GM18507 (cell line): ENCODE measurements at regions not wholly inside any gene's neighbourhood (a gene's known extent, or its start where the extent isn't known, plus 50 kb on each side); places are given as distances from the start of the nearest gene placed in this dataset.
"Not testable (repeated sequence)": the region's sequence is repeated elsewhere in the genome, so short reads cannot be mapped to it uniquely, and the experiment has no call there.

ENCODE experiments used
- DNase-seq: peaks from one replicate; pipeline ENCODE4 v3.0.0; 2011; ENCODE audit warnings: low read depth; ENCODE audit not compliant: insufficient read length; ENCODE audit errors: extremely low spot score
- FAIRE-seq: peaks from 2 replicates; lab custom pipeline; 2011; peaks lifted over from hg19 to GRCh38; lab: Jason Lieb, UNC

DNA sequence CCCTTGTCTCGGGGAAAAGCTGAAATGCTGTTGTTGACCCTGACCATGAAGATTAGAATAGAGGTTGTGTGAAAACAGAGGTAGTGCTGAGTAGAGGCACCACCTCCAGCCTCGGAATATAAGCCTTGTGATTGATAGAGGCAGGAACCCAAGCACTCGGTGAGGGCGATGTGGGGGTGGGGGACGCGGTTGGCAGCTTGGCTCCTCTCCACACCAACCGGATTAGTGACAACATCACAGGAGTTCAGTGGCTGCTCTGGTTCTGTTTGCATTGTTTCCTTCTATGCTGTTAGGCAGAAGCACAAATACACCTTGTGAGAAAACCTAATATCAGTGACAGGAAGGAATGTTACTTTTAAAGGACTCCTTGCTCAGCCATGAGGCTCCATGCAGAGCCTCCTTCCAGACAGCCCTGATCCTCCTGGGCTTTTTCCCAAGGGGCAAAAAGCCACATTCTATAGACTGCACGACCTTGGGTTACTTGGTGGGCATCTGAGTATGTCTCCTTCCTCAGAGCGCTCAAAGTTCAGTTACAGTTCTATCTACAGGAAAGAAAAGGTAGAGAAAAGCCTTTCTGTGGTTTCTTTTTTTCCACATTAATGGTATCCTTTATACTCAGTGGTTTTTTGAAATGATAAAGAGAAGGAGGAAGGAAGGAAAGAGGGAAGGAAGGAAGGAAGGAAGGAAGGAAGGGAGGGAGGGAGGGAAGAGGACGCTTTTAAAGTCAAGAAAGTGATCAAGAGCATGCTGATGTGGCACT lies 150.4 kb upstream of the NOCT start:
- FAIRE-seq (no peak), DNase-seq (no peak)

DNA sequence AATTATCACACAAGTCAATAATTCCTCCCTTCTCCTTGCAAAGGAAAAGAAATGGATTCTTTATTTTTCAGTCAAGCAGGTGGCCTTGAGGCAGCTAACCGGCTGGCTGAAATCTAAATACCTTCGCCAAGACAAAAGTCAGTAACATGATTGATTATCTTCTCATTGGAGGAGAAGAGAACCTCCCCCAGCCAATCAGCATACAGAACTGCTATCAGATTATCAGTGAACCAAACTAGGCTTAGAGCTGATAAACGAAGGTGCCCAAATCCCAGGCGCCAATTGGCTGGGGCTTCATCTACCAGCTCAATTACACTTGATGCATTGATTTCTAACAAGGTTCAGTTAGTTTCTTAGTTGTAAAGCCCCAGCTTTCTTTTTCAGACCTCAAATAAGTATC lies 152.4 kb upstream of the NOCT start:
- DNase-seq (no peak), FAIRE-seq (no peak)

DNA sequence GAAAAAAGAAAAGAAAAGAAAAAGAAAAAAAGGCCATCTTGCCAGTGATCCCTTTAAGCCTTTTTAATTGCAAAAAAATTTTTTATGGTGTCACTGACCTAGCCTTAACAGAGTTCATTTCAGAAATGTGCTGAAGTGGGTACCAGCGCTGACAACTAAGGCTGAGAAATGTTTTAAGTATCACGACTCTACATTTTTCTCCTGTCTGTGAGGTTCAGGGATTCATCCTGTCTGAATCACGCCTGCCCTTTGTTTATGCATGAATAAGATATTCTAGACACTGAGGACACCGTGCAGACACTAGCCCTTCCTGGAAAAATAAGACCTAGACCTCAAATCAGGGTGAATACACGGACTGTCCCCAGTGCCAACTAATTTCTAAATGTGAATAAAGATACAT lies 154.4 kb upstream of the NOCT start:
- FAIRE-seq (no peak), DNase-seq (no peak)

DNA sequence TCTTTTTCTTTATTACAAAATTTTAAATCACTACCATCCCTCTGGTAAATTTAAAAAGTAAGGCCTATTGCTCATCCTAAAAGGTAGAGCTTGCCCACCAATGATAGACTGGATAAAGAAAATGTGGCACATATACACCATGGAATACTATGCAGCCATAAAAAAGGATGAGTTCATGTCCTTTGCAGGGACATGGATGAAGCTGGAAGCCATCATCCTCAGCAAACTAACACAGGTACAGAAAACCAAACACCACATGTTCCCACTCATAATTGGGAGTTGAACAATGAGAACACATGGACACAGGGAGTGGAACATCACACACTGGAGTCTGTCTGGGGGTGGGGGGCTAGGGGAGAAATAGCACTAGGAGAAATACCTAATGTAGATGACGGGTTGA lies 155.2 kb upstream of the NOCT start:
- not testable (repeated sequence) for DNase-seq, FAIRE-seq

DNA sequence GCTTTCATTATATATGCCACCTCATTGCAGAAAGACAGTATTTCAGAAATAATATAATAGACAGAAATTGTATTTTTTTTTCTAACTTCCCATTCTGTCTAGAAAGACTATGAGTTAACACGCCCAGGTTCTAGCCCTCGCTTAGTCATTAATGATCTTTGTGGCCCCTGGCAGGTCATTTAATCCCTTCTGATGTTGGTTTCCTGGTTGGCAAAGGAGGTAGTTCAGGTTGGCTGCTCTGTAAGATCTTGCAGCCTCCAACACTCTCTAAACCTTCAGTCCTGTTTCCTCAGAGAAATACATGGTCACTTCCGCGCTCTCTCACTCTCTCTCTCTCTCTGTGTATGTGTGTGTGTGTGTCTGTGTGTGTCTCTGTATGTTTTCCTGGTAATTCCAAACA lies 156.3 kb upstream of the NOCT start:
- DNase-seq (no peak), FAIRE-seq (no peak)

DNA sequence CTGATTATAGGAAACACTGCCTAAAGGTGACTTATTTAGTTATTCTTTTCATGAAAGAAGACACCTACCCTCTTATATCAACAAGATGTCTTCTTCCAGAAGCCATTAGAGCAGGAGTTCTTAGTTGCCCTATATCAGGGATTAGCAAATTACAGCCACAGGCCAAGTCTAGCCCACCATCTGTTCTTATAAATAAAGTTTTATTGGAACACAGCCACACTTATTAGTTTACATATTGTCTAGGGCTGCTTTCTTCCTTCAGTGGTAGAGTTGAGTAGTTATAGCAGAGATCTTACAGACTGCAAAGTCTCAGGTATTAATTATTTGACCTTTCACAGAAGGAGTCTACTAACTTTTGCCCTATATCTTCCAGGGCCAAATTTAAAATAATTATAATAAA lies 157.2 kb upstream of the NOCT start:
- DNase-seq (no peak), FAIRE-seq (no peak)

DNA sequence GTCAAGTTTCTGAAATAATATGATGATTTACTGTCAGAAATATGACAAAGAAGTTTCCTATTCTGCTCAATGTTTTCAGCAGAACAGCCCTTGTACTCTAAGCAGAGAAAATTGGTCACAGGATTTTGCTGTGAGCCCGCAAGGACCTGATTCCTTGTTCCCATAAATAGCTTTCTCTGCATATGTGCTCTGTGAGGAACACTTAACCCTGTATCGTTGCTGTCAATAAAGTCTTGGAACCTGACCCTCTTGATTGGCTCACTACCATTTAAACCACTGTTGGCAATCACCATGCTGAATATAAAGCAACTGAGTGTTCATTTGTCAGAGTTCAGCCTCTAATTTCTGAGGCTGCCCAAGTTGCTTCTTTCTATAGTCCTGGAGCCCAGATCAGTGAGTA lies 158.2 kb upstream of the NOCT start:
- DNase-seq (no peak), FAIRE-seq (no peak)

DNA sequence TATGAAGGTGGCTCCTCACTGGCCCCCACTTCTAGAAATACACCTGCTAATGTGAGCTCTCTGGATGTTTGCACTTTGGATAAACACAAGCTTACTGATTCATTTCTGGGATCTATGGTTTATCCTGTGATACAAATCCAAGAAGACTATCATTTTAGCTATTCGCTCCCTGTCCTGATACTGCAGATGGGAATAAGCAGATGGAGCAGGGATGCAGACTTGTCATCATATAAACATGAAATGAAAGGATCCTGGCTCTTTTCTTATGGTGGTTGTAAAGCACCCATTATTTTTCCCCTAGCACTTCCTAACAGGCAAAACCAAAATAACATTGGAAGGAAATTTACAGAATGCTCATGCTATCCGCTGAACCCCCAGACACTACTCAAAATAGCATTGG lies 162.9 kb upstream of the NOCT start:
- DNase-seq (no peak), FAIRE-seq (no peak)

DNA sequence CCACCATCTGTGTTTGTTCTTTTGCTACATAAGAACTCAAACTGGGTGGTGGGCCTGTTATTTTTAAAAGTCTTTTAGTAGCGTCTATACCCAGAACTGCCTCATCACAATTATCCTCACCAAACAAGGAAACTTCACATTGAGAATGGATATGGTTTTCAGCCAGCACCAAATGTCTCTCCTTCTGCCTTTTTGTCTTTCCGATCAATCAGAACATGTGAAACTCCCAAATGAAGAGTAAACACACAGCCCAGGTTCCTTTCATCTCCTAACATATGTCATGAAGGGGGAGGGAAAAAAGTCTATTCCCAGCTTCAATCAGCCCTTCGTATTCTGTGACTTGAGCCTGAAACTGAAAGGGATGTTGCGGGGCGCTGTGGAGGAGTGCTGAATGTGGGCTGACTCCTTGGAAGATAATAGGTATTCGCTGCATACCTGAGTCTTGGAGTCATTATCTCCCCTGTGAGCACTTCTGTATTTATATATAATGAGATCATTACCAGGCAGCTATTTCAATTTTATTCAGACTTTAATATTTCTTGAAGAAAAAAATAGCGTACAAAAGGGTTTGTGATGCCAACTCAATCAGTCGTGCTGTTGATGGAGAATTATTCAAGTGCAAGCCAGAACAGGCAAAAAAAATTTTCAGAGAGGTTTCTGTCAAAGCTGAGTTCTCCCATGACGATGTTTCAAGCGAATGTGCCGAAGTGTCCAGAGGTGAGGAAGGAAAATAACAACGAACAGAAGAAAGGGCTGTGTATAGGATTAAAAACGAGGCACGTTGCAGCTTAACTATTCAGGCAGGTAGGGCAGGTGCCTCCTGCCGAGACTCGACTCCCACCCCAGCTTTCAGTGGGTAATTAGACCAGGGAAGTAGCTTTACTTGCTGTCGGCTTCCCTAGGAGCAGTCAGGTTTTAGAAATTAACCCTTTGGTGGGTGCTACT lies 163.9 kb upstream of the NOCT start:
- DNase-seq (no peak), FAIRE-seq (no peak)

DNA sequence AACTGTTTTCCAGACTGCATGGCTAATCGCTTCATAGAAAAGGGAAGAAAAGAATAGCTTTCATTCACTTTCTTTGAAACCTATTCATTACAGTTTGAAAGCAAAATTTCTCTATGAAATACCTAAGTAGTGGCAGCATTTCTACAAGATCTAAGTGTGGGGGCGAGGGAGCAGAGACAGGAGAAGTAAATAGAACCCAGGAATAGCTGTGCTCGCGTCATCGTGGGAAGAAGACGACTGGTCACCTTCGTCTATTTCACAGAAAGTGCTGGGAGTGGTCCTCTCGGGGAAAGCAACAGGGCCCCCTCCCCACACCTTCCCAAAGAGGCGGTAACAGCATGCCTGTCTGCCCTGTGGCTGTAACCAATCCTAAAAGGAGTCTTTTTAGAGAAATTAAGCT lies 169.9 kb upstream of the NOCT start:
- FAIRE-seq (no peak), DNase-seq (no peak)

DNA sequence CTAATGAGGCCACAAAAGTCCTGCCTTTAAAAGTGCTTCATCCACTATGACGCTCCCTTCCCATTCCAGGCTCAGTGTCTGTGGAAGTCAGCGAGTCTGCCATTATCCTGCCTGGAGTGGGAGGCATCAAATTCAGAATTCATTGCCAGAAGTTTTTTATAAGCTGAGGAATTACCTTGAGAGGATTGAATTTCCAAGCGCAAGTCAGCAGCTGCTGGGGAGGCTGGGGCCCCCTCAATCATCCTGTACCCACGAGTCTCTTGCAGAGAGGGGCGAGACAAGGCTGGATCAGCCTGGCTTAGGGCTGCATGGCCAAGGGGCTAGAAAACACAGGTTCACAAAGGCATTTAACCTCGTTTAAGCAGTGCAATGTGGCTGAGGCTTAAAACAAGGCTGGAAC lies 170.5 kb upstream of the NOCT start:
- DNase-seq (no peak), FAIRE-seq (no peak)

DNA sequence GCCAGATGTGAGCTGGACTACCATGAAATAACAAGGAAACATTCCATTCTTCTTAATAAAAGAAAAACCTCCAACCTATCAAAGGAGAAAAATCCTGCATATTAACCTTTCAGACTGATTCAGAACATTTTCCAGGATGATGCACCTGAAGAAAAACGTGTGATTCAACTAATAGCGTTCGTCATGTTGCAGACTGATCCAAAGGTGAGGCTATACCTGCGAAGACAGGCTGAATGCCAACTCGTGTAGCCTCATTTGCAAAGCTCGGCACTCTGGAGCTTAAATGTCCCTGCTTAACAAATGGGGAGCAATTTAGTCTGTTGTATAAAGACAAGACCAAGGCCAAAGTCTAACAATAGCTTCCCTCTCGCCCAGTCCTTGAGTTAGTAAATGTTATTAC lies 172.0 kb upstream of the NOCT start:
- DNase-seq (no peak), FAIRE-seq (no peak)

DNA sequence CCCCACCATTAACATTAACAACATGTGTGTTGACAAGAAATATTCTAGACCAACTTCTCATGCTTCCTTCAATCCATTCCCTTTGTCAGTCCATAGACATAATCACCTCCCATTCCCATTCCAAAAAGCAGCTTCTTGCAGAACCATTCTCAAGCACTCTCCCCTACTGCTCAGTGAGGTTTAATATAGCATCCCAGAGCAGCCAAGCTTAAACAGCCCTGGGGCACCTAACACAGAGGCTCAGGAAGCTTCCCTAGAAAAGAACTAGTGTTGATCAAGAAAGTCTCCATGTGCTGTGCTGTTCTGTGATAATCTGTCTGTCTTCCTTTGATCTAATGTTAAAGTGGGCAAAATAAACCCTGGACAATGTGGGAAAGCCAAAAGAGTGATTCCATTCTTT lies 174.2 kb upstream of the NOCT start:
- FAIRE-seq = no peak
- DNase-seq = no peak

DNA sequence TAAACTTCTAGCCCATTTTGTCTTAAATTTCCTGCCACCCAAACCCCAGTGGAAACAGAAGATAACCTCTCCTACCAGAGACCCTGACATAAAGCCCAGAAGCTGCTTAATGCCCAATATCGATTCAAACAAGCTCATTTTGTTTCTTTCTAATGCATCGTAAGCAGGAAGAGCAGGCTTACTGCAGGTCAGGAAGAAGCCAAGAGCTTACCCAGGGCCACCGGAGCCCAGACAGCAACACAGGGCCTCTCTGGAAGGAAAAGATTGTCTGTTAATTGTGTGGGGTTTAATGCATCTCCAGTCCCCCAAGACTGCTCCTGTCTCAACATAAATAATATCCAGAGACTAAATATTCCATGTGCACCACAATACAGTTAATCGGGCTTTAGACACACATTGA lies 177.3 kb upstream of the NOCT start:
- DNase-seq (no peak), FAIRE-seq (no peak)

DNA sequence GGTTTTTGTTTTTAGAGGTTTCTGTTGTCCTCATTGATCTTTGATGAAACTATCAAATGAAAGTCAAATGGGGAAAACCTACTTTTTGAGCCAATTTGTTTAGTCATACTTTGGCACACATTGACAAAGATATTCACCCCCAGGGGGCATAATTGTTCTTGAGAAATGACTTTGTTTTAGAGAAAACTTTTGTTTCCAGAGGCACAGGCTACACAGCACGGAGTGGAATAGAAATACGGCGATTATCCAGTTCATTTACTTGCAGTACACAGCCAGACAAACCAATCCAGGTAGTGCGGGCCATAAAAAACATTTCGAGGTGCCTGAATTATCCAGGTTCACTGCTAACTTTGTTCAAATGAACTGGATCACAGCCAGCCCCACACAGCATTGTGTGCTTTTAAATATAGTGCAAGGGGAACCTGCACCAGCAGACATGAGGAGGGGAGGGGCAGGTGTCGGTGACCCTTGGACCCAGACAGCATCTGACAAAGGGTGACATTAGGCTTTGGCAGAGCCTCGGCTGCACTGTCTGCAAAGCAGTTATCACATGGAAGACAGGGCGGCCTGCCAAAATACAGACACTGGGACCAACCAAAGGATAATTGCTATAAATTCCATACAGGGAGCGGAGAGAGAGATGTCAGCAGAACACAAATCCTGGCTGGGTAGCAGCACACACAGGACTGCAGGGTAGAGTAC lies 179.6 kb upstream of the NOCT start:
- DNase-seq (no peak), FAIRE-seq (no peak)

DNA sequence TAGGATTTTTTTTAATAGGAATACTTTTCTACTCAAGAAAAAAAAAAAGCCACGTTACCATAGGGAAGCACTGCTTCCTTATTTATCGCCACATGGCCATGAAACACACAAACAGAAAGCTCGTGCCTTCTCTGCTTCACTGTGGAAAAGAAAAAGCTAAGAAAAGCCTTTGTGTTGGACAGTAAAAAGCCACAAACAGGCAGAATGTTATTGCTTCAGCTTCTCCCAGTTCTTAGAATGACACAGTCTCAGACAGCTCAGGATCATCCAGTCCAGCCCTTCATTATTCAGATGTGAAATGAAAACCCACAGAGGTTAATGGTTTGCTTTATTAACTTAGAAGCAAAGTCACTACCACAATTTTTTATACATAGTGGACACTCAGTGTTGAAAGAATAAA lies 181.6 kb upstream of the NOCT start:
- DNase-seq (no peak), FAIRE-seq (peak; percentile 78)

DNA sequence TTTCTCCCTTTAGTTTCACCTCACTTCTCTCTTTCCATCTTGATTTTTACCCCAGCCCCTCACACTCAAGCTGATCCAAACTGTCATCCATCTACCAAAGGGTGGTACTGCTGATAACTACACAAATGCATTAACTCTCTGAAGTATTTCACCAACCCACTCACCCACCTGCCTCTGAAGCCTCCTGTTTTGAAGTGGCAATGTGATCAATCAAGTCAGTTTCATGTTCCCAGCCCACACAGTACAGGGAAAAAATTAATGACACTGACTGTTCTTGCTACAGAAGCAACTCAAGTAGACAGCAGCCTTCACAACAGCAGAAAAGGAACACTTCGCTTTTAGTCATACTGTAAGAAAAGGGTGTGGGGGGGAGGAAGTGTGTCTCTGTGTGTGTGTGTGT lies 183.0 kb upstream of the NOCT start:
- no peak for FAIRE-seq
- no peak for DNase-seq

DNA sequence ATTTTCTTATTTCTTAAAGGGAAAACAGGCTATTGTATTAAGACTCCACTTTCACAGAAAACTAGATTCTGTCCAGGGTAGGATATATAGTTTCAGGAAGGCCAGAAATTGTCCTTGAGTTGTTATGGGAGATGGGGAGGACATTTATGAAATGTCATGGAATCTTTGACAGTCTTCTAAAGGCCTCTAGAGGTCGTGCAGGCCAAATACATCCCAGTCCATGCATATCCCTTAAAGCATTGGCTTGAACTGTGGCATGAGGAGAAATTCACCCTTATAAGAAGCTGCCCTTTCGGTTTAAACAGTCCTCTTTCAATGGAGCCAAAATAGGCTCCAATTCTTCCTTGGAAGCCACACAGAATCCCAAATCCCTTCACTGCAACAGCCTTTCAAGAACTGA lies 183.6 kb upstream of the NOCT start:
- FAIRE-seq (no peak), DNase-seq (no peak)

DNA sequence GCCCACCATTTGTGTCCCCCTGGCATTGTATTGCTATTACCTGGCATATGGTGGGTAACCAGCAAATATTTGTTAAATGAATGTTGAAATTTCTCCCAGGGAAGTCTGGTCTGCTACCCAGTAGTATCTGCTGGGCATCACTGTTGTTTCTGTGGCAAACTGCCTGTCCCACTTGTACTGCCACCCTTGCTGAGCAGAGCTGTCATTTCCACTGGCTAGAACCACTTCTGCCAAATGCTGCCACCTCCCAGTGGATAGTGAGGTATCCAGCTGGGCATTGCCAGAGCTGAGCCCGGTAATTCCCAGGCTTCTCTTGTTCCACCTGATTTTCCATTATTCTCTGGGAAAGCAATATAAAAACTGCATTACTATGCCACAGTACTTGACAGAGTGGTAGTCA lies 186.7 kb upstream of the NOCT start:
- FAIRE-seq (no peak), DNase-seq (no peak)

DNA sequence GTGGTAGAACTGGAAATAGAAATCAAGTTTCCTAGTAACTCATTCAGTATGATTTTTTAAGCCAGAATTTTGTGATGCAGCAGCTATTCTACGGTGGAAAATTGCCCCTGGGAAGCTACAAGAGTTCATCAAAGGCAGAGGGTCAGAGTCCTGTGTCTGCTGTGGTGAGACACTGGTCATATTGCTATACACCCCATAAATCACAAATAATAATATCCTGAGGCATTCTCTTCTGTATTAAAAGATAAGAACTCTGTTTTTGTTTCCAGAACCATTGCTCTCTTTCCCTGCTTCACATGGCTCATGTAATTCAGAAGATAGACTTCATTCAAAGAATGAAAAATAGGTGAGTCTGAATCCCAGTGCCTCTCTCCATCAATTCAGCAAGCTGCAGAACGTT lies 188.8 kb upstream of the NOCT start:
- DNase-seq (no peak), FAIRE-seq (no peak)
